Astrocyte (in vitro differentiated cells and primary cell): ENCODE measurements at regions not wholly inside any gene's neighbourhood (a gene's known extent, or its start where the extent isn't known, plus 50 kb on each side); places are given as distances from the start of the nearest gene placed in this dataset.

Experiments used
- DNase-seq: peaks from one replicate; pipeline ENCODE4 v3.0.0-alpha.2; 2010; ENCODE audit warnings: low read depth
- FAIRE-seq: peaks from 2 replicates; lab custom pipeline; 2011; peaks lifted over from hg19 to GRCh38; lab: Jason Lieb, UNC
- H2AFZ ChIP-seq: 2 replicates; pipeline ENCODE4 v1.6.0; 2012; ENCODE audit warnings: low read depth, low read length, inconsistent platforms
- H3K27ac ChIP-seq: 2 replicates; pipeline ENCODE4 v1.5.1; 2011; ENCODE audit warnings: low read depth, low read length, inconsistent platforms
- H3K27me3 ChIP-seq: 2 replicates; pipeline ENCODE4 v1.6.0; 2011; ENCODE audit warnings: low read length, inconsistent platforms; ENCODE audit not compliant: insufficient read depth
- H3K36me3 ChIP-seq: 2 replicates; pipeline ENCODE4 v1.5.1; 2011; ENCODE audit warnings: low read length, inconsistent platforms; ENCODE audit not compliant: insufficient read depth
- H3K4me1 ChIP-seq: 2 replicates; pipeline ENCODE4 v1.5.1; 2011; ENCODE audit warnings: low read length, inconsistent platforms; ENCODE audit not compliant: insufficient read depth
- H3K4me2 ChIP-seq: 2 replicates; pipeline ENCODE4 v1.6.0; 2012; ENCODE audit warnings: low read length, inconsistent platforms
- H3K4me3 ChIP-seq: 2 replicates; pipeline ENCODE4 v1.5.1; 2011; ENCODE audit warnings: low read depth, mild to moderate bottlenecking, low read length, inconsistent platforms; ENCODE audit not compliant: insufficient read depth
- H3K79me2 ChIP-seq: 2 replicates; pipeline ENCODE4 v1.6.0; 2012; ENCODE audit warnings: mild to moderate bottlenecking, low read length, inconsistent platforms; ENCODE audit not compliant: insufficient read depth
- H3K9ac ChIP-seq: 2 replicates; pipeline ENCODE4 v1.6.0; 2012; ENCODE audit warnings: mild to moderate bottlenecking, low read length, inconsistent platforms
- H3K9me3 ChIP-seq: 2 replicates; pipeline ENCODE4 v1.5.1; 2012; ENCODE audit warnings: low read depth, mild to moderate bottlenecking, low read length, inconsistent platforms; ENCODE audit not compliant: insufficient read depth
- H4K20me1 ChIP-seq: 2 replicates; pipeline ENCODE4 v1.6.0; 2012; ENCODE audit warnings: low read length, inconsistent platforms; ENCODE audit not compliant: insufficient read depth
- H3K27ac Mint-ChIP-seq: one replicate; pipeline ENCODE4 v1.8.0; 2021; ENCODE audit warnings: mild to moderate bottlenecking, mixed read lengths; ENCODE audit not compliant: unreplicated experiment
- H3K27me3 Mint-ChIP-seq: one replicate; pipeline ENCODE4 v1.8.0; 2021; ENCODE audit warnings: low read depth, mixed read lengths; ENCODE audit not compliant: unreplicated experiment
- H3K36me3 Mint-ChIP-seq: one replicate; pipeline ENCODE4 v1.8.0; 2021; ENCODE audit warnings: low read depth, mixed read lengths; ENCODE audit not compliant: unreplicated experiment
- H3K4me1 Mint-ChIP-seq: one replicate; pipeline ENCODE4 v1.8.0; 2021; ENCODE audit warnings: low read depth, mixed read lengths; ENCODE audit not compliant: unreplicated experiment
- H3K4me3 Mint-ChIP-seq: one replicate; pipeline ENCODE4 v1.8.0; 2021; ENCODE audit warnings: mild to moderate bottlenecking, moderate library complexity, mixed read lengths; ENCODE audit not compliant: unreplicated experiment
- H3K9me3 Mint-ChIP-seq: one replicate; pipeline ENCODE4 v1.8.0; 2021; ENCODE audit warnings: mild to moderate bottlenecking, mixed read lengths; ENCODE audit not compliant: unreplicated experiment
- EZH2 ChIP-seq: IDR thresholded peaks from 2 replicates; pipeline ENCODE4 v1.6.1; 2012; ENCODE audit warnings: mild to moderate bottlenecking, low read length, inconsistent platforms; ENCODE audit not compliant: insufficient read depth
- TF ChIP-seq, protein P1 (sequence below): IDR thresholded peaks from 2 replicates; pipeline ENCODE4 v1.5.1; 2011; ENCODE audit warnings: low read depth, mild to moderate bottlenecking, inconsistent platforms, low read length, moderate library complexity; ENCODE audit not compliant: insufficient read depth

DNA sequence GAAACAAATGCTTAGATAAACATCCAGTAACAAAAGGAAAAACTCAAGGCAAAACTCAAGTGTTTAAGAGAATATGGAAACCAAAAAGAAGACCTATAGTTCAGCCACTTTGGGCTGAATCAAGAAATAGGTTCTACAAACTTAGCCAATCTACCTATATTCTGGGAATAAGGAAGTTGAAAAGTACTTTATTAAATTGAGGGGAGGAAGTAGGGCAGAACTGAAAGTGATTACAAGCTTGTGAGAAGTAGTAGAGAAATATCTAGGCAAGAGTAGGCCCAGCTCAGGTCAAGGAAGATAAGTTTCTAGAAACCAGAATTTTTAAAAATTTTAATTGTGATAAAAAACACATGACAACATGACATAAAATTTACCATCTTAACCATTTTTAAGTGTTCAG lies 384.8 kb upstream of the PCSK5 start:
- no peak overlapping the region for H3K4me3 Mint-ChIP-seq
- TF ChIP-seq EZH2, result no peak
- TF ChIP-seq, protein P1, sequence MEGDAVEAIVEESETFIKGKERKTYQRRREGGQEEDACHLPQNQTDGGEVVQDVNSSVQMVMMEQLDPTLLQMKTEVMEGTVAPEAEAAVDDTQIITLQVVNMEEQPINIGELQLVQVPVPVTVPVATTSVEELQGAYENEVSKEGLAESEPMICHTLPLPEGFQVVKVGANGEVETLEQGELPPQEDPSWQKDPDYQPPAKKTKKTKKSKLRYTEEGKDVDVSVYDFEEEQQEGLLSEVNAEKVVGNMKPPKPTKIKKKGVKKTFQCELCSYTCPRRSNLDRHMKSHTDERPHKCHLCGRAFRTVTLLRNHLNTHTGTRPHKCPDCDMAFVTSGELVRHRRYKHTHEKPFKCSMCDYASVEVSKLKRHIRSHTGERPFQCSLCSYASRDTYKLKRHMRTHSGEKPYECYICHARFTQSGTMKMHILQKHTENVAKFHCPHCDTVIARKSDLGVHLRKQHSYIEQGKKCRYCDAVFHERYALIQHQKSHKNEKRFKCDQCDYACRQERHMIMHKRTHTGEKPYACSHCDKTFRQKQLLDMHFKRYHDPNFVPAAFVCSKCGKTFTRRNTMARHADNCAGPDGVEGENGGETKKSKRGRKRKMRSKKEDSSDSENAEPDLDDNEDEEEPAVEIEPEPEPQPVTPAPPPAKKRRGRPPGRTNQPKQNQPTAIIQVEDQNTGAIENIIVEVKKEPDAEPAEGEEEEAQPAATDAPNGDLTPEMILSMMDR, result no peak
- H3K4me3 ChIP-seq, result no peak overlapping the region
- H3K27ac ChIP-seq, result no peak overlapping the region
- H3K27me3 Mint-ChIP-seq, result no peaks in the 10 kb centered on the region
- H3K4me1 ChIP-seq, result no peaks in the 10 kb centered on the region
- H3K36me3 Mint-ChIP-seq, result no peaks in the 10 kb centered on the region
- no peaks in the 10 kb centered on the region for H3K9me3 Mint-ChIP-seq
- no peaks in the 10 kb centered on the region for H3K36me3 ChIP-seq
- H3K79me2 ChIP-seq, result no peaks in the 10 kb centered on the region
- FAIRE-seq (no peak), DNase-seq (no peak)
- H3K27ac Mint-ChIP-seq, result no peak overlapping the region
- H3K4me1 Mint-ChIP-seq, result peaks cover 2% of the 10 kb centered on the region
- H3K27me3 ChIP-seq, result no peaks in the 10 kb centered on the region
- H3K9ac ChIP-seq, result no peak overlapping the region
- no peak overlapping the region for H2AFZ ChIP-seq
- no peaks in the 10 kb centered on the region for H3K9me3 ChIP-seq
- H4K20me1 ChIP-seq, result no peaks in the 10 kb centered on the region
- no peak overlapping the region for H3K4me2 ChIP-seq

DNA sequence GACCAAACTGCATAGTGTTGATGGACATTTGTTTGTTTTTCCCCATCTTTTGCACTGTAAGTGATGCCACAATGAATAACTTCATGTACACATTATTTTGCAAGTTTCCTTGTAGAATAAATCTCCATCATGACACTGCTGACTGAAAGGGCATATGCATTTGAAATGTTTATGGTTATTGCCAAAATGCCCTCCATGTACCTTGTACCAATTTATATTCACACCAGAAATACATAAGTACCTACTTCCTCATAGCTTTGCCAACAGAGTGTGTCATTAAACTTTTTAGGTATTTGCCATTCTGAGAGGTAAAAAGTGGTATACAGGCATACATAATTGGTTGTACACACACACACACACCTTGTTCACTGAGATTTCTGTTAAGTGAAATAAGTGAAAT lies 361.0 kb upstream of the PCSK5 start:
- H3K27me3 ChIP-seq, result no peaks in the 10 kb centered on the region
- FAIRE-seq (no peak), DNase-seq (no peak)
- no peaks in the 10 kb centered on the region for H3K4me1 Mint-ChIP-seq
- no peak overlapping the region for H3K9ac ChIP-seq
- no peak overlapping the region for H3K27ac ChIP-seq
- H3K4me3 ChIP-seq, result no peak overlapping the region
- no peak for TF ChIP-seq EZH2
- TF ChIP-seq, protein P1, result no peak
- no peak overlapping the region for H2AFZ ChIP-seq
- H3K27ac Mint-ChIP-seq, result no peak overlapping the region
- H3K36me3 Mint-ChIP-seq, result peaks cover 2% of the 10 kb centered on the region
- peaks cover 3% of the 10 kb centered on the region for H3K9me3 Mint-ChIP-seq
- H3K4me1 ChIP-seq, result no peaks in the 10 kb centered on the region
- H3K9me3 ChIP-seq, result no peaks in the 10 kb centered on the region
- no peaks in the 10 kb centered on the region for H4K20me1 ChIP-seq
- no peaks in the 10 kb centered on the region for H3K27me3 Mint-ChIP-seq
- H3K4me2 ChIP-seq, result no peak overlapping the region
- H3K4me3 Mint-ChIP-seq, result no peak overlapping the region
- no peaks in the 10 kb centered on the region for H3K36me3 ChIP-seq
- no peaks in the 10 kb centered on the region for H3K79me2 ChIP-seq

DNA sequence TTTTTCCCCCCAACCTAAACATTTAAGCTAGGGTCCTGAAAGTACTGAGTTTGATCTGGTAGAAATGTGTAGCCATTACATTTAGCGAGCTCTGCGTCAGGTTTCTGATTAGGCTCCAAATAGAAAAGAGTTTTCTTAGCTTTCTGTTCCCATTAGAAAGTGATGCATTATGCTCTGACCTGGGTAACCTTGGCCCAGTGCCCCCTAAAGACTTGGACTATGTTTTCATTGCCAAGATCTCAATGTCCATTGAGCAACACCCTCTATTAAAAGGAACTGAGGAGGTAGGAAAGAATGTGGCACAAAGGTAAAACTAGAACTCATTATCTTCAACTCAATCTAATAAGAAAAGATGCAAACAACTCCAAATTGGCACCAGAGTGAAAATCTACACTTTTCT lies 358.9 kb upstream of the PCSK5 start:
- no peak overlapping the region for H2AFZ ChIP-seq
- Mint-ChIP-seq H3K4me3 (no peak overlapping the region), H3K27me3 (no peaks in the 10 kb centered on the region), H3K9me3 (peaks cover under 1% of the 10 kb centered on the region), H3K4me1 (no peaks in the 10 kb centered on the region), H3K36me3 (no peaks in the 10 kb centered on the region), H3K27ac (no peak overlapping the region)
- no peaks in the 10 kb centered on the region for H3K27me3 ChIP-seq
- FAIRE-seq (no peak), DNase-seq (no peak)
- no peaks in the 10 kb centered on the region for H3K4me1 ChIP-seq
- no peak overlapping the region for H3K4me2 ChIP-seq
- H3K79me2 ChIP-seq, result no peaks in the 10 kb centered on the region
- H3K9ac ChIP-seq, result no peak overlapping the region
- H3K36me3 ChIP-seq, result no peaks in the 10 kb centered on the region
- no peak overlapping the region for H3K4me3 ChIP-seq
- H3K9me3 ChIP-seq, result no peaks in the 10 kb centered on the region
- TF ChIP-seq, protein P1, result no peak
- TF ChIP-seq EZH2, result no peak
- H4K20me1 ChIP-seq, result no peaks in the 10 kb centered on the region
- H3K27ac ChIP-seq, result no peak overlapping the region
